Thymus (tissue), 11 donors: ENCODE measurements at regions not wholly inside any gene's neighbourhood (a gene's known extent, or its start where the extent isn't known, plus 50 kb on each side); places are given as distances from the start of the nearest gene placed in this dataset.

Experiments
- DNase-seq, 9 donors: peaks; one replicate each; pipeline ENCODE4 v3.0.0-alpha.2; 2013; ENCODE audit warnings: low spot score in 9 of 9, low read depth in 6 of 9, missing footprints in 1 of 9
- H3K27ac ChIP-seq, 2 donors: one replicate each; pipeline ENCODE4 v1.5.1; 2013; ENCODE audit warnings: control low read depth in 1 of 2, low read depth in 1 of 2, low read length in 1 of 2, mild to moderate bottlenecking in 1 of 2, moderate library complexity in 1 of 2
- H3K27me3 ChIP-seq, 2 donors: one replicate each; pipeline ENCODE4 v1.5.1; 2013; ENCODE audit warnings: low read length in 1 of 2; ENCODE audit not compliant: control insufficient read depth in 2 of 2, insufficient read depth in 1 of 2
- H3K36me3 ChIP-seq, 2 donors: one replicate each; pipeline ENCODE4 v1.5.1; 2013; ENCODE audit warnings: low read length in 1 of 2, mild to moderate bottlenecking in 1 of 2, moderate library complexity in 1 of 2; ENCODE audit not compliant: control insufficient read depth in 2 of 2, insufficient read depth in 2 of 2
- H3K4me1 ChIP-seq, 2 donors: one replicate each; pipeline ENCODE4 v1.5.1; 2013; ENCODE audit warnings: low read length in 2 of 2; ENCODE audit not compliant: control insufficient read depth in 2 of 2, insufficient read depth in 2 of 2
- H3K4me3 ChIP-seq, 2 donors: one replicate each; pipeline ENCODE4 v1.5.1; 2013; ENCODE audit warnings: low read length in 2 of 2, control low read depth in 1 of 2, mild to moderate bottlenecking in 1 of 2
- H3K9me3 ChIP-seq, 2 donors: one replicate each; pipeline ENCODE4 v1.5.1; 2013; ENCODE audit warnings: low read length in 1 of 2, mild to moderate bottlenecking in 1 of 2; ENCODE audit not compliant: control insufficient read depth in 2 of 2, insufficient read depth in 1 of 2
- WGBS: extraction: QIAGEN DNeasy Blood & Tissue Kit; methylation state at CpG from one replicate; pipeline ENCODE4 v1.1.7; 2013; 5-methylcytosine and 5-hydroxymethylcytosine counted together
- donor health status: healthy.

GRCh38 chr11:111066846-111067245, 178.7 kb upstream of the POU2AF2 start:
- Histone ChIP-seq H3K36me3 (no peaks in the 10 kb centered on the region), H3K27ac (no peak overlapping the region), H3K4me1 (no peaks in the 10 kb centered on the region), H3K4me3 (no peak overlapping the region), H3K27me3 (no peaks in the 10 kb centered on the region), H3K9me3 (no peaks in the 10 kb centered on the region)
- DNase-seq, result no peak
- 16% methylated on average over 2 of the region's 2 CpGs for WGBS

GRCh38 chr11:111063726-111064517, 181.6 kb upstream of the POU2AF2 start:
- DNase-seq, result no peak

GRCh38 chr11:111062420-111062819, 183.1 kb upstream of the POU2AF2 start:
- Histone ChIP-seq H3K27me3 (no peaks in the 10 kb centered on the region), H3K4me3 (no peak overlapping the region), H3K4me1 (no peaks in the 10 kb centered on the region), H3K9me3 (no peaks in the 10 kb centered on the region), H3K36me3 (no peaks in the 10 kb centered on the region), H3K27ac (no peak overlapping the region)
- DNase-seq, result no peak
- WGBS, result 93% methylated on average over 3 of the region's 3 CpGs

More at GRCh38 chr11:111063726-111064517, 181.6 kb upstream of the POU2AF2 start:
- Histone ChIP-seq H3K36me3 (no peaks in the 10 kb centered on the region), H3K4me3 (no peak overlapping the region), H3K9me3 (no peaks in the 10 kb centered on the region), H3K27me3 (no peaks in the 10 kb centered on the region), H3K27ac (no peak overlapping the region), H3K4me1 (no peaks in the 10 kb centered on the region)
- 90% methylated on average over 6 of the region's 6 CpGs for WGBS

GRCh38 chr11:111059726-111060125, 185.8 kb upstream of the POU2AF2 start:
- DNase-seq, result no peak
- Histone ChIP-seq H3K9me3 (no peaks in the 10 kb centered on the region), H3K36me3 (no peaks in the 10 kb centered on the region), H3K27ac (no peak overlapping the region), H3K4me1 (no peaks in the 10 kb centered on the region), H3K27me3 (no peaks in the 10 kb centered on the region), H3K4me3 (no peak overlapping the region)

- Histone ChIP-seq H3K27ac (no peak overlapping the region), H3K27me3 (no peaks in the 10 kb centered on the region), H3K4me3 (no peak overlapping the region), H3K9me3 (no peaks in the 10 kb centered on the region), H3K4me1 (no peaks in the 10 kb centered on the region), H3K36me3 (no peaks in the 10 kb centered on the region)
- DNase-seq, result no peak
- WGBS, result 99% methylated on average over 4 of the region's 4 CpGs
Measured at GRCh38 chr11:111049131-111049530, 196.4 kb upstream of the POU2AF2 start.

- no peaks in the 10 kb centered on the region for H3K4me1 ChIP-seq
- no peaks in the 10 kb centered on the region for H3K36me3 ChIP-seq
- no peaks in the 10 kb centered on the region for H3K9me3 ChIP-seq
- no peak overlapping the region for H3K4me3 ChIP-seq
- DNase-seq, result no peak
- no peaks in the 10 kb centered on the region for H3K27me3 ChIP-seq
- H3K27ac ChIP-seq, result no peak overlapping the region
- 97% methylated on average over 7 of the region's 7 CpGs for WGBS
Measured at GRCh38 chr11:111047374-111047773, 198.2 kb upstream of the POU2AF2 start.

- H3K4me1 ChIP-seq, result no peaks in the 10 kb centered on the region
- H3K27ac ChIP-seq, result no peak overlapping the region
- no peak for DNase-seq
- no peaks in the 10 kb centered on the region for H3K9me3 ChIP-seq
- no peaks in the 10 kb centered on the region for H3K27me3 ChIP-seq
- H3K4me3 ChIP-seq, result no peak overlapping the region
- no peaks in the 10 kb centered on the region for H3K36me3 ChIP-seq
- WGBS, result 48% methylated on average over 2 of the region's 2 CpGs
Measured at GRCh38 chr11:111046291-111046690, 199.2 kb upstream of the POU2AF2 start.

- Histone ChIP-seq H3K27ac (no peak overlapping the region), H3K9me3 (no peaks in the 10 kb centered on the region), H3K27me3 (no peaks in the 10 kb centered on the region), H3K4me3 (no peak overlapping the region), H3K4me1 (no peaks in the 10 kb centered on the region), H3K36me3 (no peaks in the 10 kb centered on the region)
- 97% methylated on average over 1 of the region's 1 CpG for WGBS
- no peak for DNase-seq
Measured at GRCh38 chr11:111045874-111046273, 199.7 kb upstream of the POU2AF2 start.

GRCh38 chr11:111045407-111045803, 200.1 kb upstream of the POU2AF2 start:
- Histone ChIP-seq H3K4me3 (no peak overlapping the region), H3K27me3 (no peaks in the 10 kb centered on the region), H3K9me3 (no peaks in the 10 kb centered on the region), H3K36me3 (no peaks in the 10 kb centered on the region), H3K4me1 (no peaks in the 10 kb centered on the region), H3K27ac (no peak overlapping the region)
- DNase-seq, result no peak
